Liver (tissue), 7 donors: ENCODE measurements at regions not wholly inside any gene's neighbourhood (a gene's known extent, or its start where the extent isn't known, plus 50 kb on each side); places are given as distances from the start of the nearest gene placed in this dataset.

Experiments used
- DNase-seq: peaks from one replicate; pipeline ENCODE4 v3.0.0-alpha.2; 2017; ENCODE audit warnings: low spot score
- H3K27ac ChIP-seq, 2 donors: one replicate each; pipeline ENCODE4 v1.7.0; 2013; ENCODE audit warnings: inconsistent platforms in 2 of 2, low read length in 2 of 2, control low read depth in 1 of 2, low read depth in 1 of 2, mild to moderate bottlenecking in 1 of 2
- H3K27me3 ChIP-seq, 4 donors: one replicate each; pipeline versions ENCODE4 v1.6.1 to v1.7.0; 2013; ENCODE audit warnings: low read length in 3 of 4, inconsistent platforms in 1 of 4, mild to moderate bottlenecking in 1 of 4, moderate library complexity in 1 of 4; ENCODE audit not compliant: control insufficient read depth in 4 of 4, insufficient read depth in 4 of 4
- H3K36me3 ChIP-seq, 4 donors: one replicate each; pipeline versions ENCODE4 v1.6.1 to v1.7.0; 2013; ENCODE audit warnings: low read length in 3 of 4, mild to moderate bottlenecking in 3 of 4, low read depth in 1 of 4, moderate library complexity in 1 of 4; ENCODE audit not compliant: control insufficient read depth in 4 of 4, insufficient read depth in 3 of 4
- H3K4me1 ChIP-seq, 4 donors: one replicate each; pipeline versions ENCODE4 v1.6.1 to v1.7.0; 2013; ENCODE audit warnings: low read length in 3 of 4, mild to moderate bottlenecking in 3 of 4, moderate library complexity in 1 of 4; ENCODE audit not compliant: control insufficient read depth in 4 of 4, insufficient read depth in 4 of 4
- H3K4me3 ChIP-seq, 3 donors: one replicate each; pipeline versions ENCODE4 v1.6.1 to v1.7.0; 2013; ENCODE audit warnings: low read length in 3 of 3, control low read depth in 1 of 3, low read depth in 1 of 3, mild to moderate bottlenecking in 1 of 3
- H3K9ac ChIP-seq, 2 donors: one replicate each; pipeline ENCODE4 v1.7.0; 2013; ENCODE audit warnings: low read length in 2 of 2, mild to moderate bottlenecking in 2 of 2, moderate library complexity in 2 of 2, control low read depth in 1 of 2, low read depth in 1 of 2
- H3K9me3 ChIP-seq, 4 donors: one replicate each; pipeline versions ENCODE4 v1.6.1 to v1.7.0; 2013; ENCODE audit warnings: low read length in 3 of 4; ENCODE audit not compliant: control insufficient read depth in 4 of 4
- ATF3 ChIP-seq: IDR thresholded peaks from 2 replicates; pipeline ENCODE4 v1.6.1; 2016; ENCODE audit warnings: antibody characterized with exemption
- EGR1 ChIP-seq, 2 donors: IDR thresholded peaks; 2 replicates each; pipeline ENCODE4 v1.6.1; 2016 to 2018; ENCODE audit warnings: antibody characterized with exemption in 2 of 2, low read depth in 2 of 2
- FOXA1 ChIP-seq: IDR thresholded peaks from 2 replicates; pipeline ENCODE4 v1.6.1; 2016; ENCODE audit warnings: antibody characterized with exemption
- FOXA2 ChIP-seq: IDR thresholded peaks from 2 replicates; pipeline ENCODE4 v1.6.1; 2016; ENCODE audit warnings: antibody characterized with exemption
- GABPA ChIP-seq, 2 donors: IDR thresholded peaks in 1 of 2; conservative IDR thresholded peaks in 1 of 2; 2 replicates each; pipeline ENCODE4 v1.6.1; 2016; ENCODE audit warnings: antibody characterized with exemption in 2 of 2, mild to moderate bottlenecking in 1 of 2, moderate library complexity in 1 of 2
- JUND ChIP-seq, 2 donors: IDR thresholded peaks; 2 replicates each; pipeline ENCODE4 v1.6.1; 2016; ENCODE audit warnings: antibody characterized with exemption in 2 of 2
- MAX ChIP-seq: IDR thresholded peaks from 2 replicates; pipeline ENCODE4 v1.6.1; 2016; ENCODE audit warnings: antibody characterized with exemption
- NR2F2 ChIP-seq: IDR thresholded peaks from 2 replicates; pipeline ENCODE4 v1.6.1; 2016; ENCODE audit warnings: antibody characterized with exemption
- RAD21 ChIP-seq, 2 donors: IDR thresholded peaks; 2 replicates each; pipeline ENCODE4 v1.6.1; 2016; ENCODE audit warnings: antibody characterized with exemption in 2 of 2, mild to moderate bottlenecking in 2 of 2
- RXRA ChIP-seq, 2 donors: IDR thresholded peaks; 2 replicates each; pipeline ENCODE4 v1.6.1; 2017 to 2018; ENCODE audit warnings: antibody characterized with exemption in 2 of 2, mild to moderate bottlenecking in 1 of 2
- SP1 ChIP-seq: IDR thresholded peaks from 2 replicates; pipeline ENCODE4 v1.6.1; 2018; ENCODE audit warnings: antibody characterized with exemption, mild to moderate bottlenecking
- TAF1 ChIP-seq: conservative IDR thresholded peaks from 2 replicates; pipeline ENCODE4 v1.6.1; 2016; ENCODE audit warnings: antibody characterized with exemption, mild to moderate bottlenecking
- ZBTB33 ChIP-seq: IDR thresholded peaks from 2 replicates; pipeline ENCODE4 v1.6.1; 2016; ENCODE audit warnings: antibody characterized with exemption
- WGBS: extraction: QIAGEN DNeasy Blood & Tissue Kit; methylation state at CpG from one replicate; pipeline ENCODE4 v1.1.7; 2013; 5-methylcytosine and 5-hydroxymethylcytosine counted together
- TF ChIP-seq, protein P1 (sequence below): IDR thresholded peaks from 2 replicates; pipeline ENCODE4 v1.6.1; 2016; ENCODE audit warnings: antibody characterized with exemption, mild to moderate bottlenecking
- donor health status: healthy.
- donor health status: healthy.
- donor health status: healthy.
- donor health status: healthy.

- TF ChIP-seq, protein P1, sequence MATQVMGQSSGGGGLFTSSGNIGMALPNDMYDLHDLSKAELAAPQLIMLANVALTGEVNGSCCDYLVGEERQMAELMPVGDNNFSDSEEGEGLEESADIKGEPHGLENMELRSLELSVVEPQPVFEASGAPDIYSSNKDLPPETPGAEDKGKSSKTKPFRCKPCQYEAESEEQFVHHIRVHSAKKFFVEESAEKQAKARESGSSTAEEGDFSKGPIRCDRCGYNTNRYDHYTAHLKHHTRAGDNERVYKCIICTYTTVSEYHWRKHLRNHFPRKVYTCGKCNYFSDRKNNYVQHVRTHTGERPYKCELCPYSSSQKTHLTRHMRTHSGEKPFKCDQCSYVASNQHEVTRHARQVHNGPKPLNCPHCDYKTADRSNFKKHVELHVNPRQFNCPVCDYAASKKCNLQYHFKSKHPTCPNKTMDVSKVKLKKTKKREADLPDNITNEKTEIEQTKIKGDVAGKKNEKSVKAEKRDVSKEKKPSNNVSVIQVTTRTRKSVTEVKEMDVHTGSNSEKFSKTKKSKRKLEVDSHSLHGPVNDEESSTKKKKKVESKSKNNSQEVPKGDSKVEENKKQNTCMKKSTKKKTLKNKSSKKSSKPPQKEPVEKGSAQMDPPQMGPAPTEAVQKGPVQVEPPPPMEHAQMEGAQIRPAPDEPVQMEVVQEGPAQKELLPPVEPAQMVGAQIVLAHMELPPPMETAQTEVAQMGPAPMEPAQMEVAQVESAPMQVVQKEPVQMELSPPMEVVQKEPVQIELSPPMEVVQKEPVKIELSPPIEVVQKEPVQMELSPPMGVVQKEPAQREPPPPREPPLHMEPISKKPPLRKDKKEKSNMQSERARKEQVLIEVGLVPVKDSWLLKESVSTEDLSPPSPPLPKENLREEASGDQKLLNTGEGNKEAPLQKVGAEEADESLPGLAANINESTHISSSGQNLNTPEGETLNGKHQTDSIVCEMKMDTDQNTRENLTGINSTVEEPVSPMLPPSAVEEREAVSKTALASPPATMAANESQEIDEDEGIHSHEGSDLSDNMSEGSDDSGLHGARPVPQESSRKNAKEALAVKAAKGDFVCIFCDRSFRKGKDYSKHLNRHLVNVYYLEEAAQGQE: no peak
- TF ChIP-seq NR2F2 (no peak), RXRA (IDR thresholded peaks at IDR 0.05) (no peak), ATF3 (no peak)
These were observed 212.7 kb upstream of the GHITM start (continued) for GRCh38 chr10:83926606-83927005.

GRCh38 chr10:83927166-83927565 is 212.1 kb upstream of the GHITM start:
- peaks cover 0 to 10% (median 0%) of the 10 kb centered on the region in 4 donors for H3K27me3 ChIP-seq
- no peak overlapping the region for H3K9ac ChIP-seq
- no peaks in the 10 kb centered on the region for H3K9me3 ChIP-seq
- no peak overlapping the region for H3K4me3 ChIP-seq
- DNase-seq: no peak
- no peak for TF ChIP-seq ATF3
- no peak for TF ChIP-seq EGR1 (IDR thresholded peaks at IDR 0.05; ENCODE audit: low read depth in 2 of 2)
- no peak for TF ChIP-seq NR2F2
- TF ChIP-seq FOXA1: no peak
- no peak for TF ChIP-seq ZBTB33
- TF ChIP-seq RAD21 (IDR thresholded peaks at IDR 0.05): no peak
- no peak for TF ChIP-seq FOXA2
- TF ChIP-seq MAX: no peak
- TF ChIP-seq SP1: no peak
- TF ChIP-seq GABPA (IDR thresholded peaks at IDR 0.05 in 1 of 2, conservative IDR thresholded peaks at IDR 0.05 in 1 of 2): no peak
- TF ChIP-seq RXRA (IDR thresholded peaks at IDR 0.05): no peak
- TF ChIP-seq, protein P1: no peak
- TF ChIP-seq TAF1: no peak
- TF ChIP-seq JUND (IDR thresholded peaks at IDR 0.05): no peak
- WGBS: 83% methylated on average over 2 of the region's 2 CpGs
- no peaks in the 10 kb centered on the region for H3K36me3 ChIP-seq
- no peak overlapping the region for H3K27ac ChIP-seq
- no peaks in the 10 kb centered on the region for H3K4me1 ChIP-seq
